COLO668 (cell line): ENCODE measurements at regions not wholly inside any gene's neighbourhood (a gene's known extent, or its start where the extent isn't known, plus 50 kb on each side); places are given as distances from the start of the nearest gene placed in this dataset.
"Not testable (repeated sequence)": the region's sequence is repeated elsewhere in the genome, so short reads cannot be mapped to it uniquely, and the experiment has no call there.

Experiments
- DNase-seq: peaks from one replicate; lab custom pipeline; 2025; ENCODE audit not compliant: unreplicated experiment; lab: John Stamatoyannopoulos, UW

GRCh38 chrX:117510453-117510852, 606.2 kb downstream of the KLHL13 start:
- DNase-seq: no peak

- DNase-seq: no peak
Observed at GRCh38 chrX:117508021-117508420, 608.6 kb downstream of the KLHL13 start.

- DNase-seq: no peak
Observed at GRCh38 chrX:117487421-117487820, 629.2 kb downstream of the KLHL13 start.

GRCh38 chrX:117483950-117484349, 632.7 kb downstream of the KLHL13 start:
- no peak for DNase-seq

- DNase-seq: no peak
Observed at GRCh38 chrX:117458243-117458968, 658.2 kb downstream of the KLHL13 start.

GRCh38 chrX:117455787-117456186, 660.8 kb downstream of the KLHL13 start:
- no peak for DNase-seq

GRCh38 chrX:117429501-117429900, 687.1 kb downstream of the KLHL13 start:
- DNase-seq: no peak

- DNase-seq: no peak
Observed at GRCh38 chrX:117407449-117408150, 709.0 kb downstream of the KLHL13 start.

- no peak for DNase-seq
Observed at GRCh38 chrX:117400839-117401238, 715.8 kb downstream of the KLHL13 start.

GRCh38 chrX:117400005-117400404, 716.6 kb downstream of the KLHL13 start:
- DNase-seq: no peak

GRCh38 chrX:117397844-117398243, 718.8 kb downstream of the KLHL13 start:
- DNase-seq: no peak

- not testable (repeated sequence) for DNase-seq
Observed at GRCh38 chrX:117394506-117395070, 722.0 kb downstream of the KLHL13 start.

- DNase-seq: not testable (repeated sequence)
Observed at GRCh38 chrX:117392360-117392759, 724.2 kb downstream of the KLHL13 start.

GRCh38 chrX:117376460-117376859, 740.1 kb downstream of the KLHL13 start:
- DNase-seq: no peak

GRCh38 chrX:117335209-117335608, 781.4 kb downstream of the KLHL13 start:
- DNase-seq: no peak

- no peak for DNase-seq
Observed at GRCh38 chrX:117327373-117327772, 789.2 kb downstream of the KLHL13 start.

- no peak for DNase-seq
Observed at GRCh38 chrX:117325706-117326105, 790.9 kb downstream of the KLHL13 start.

- DNase-seq: no peak
Observed at GRCh38 chrX:117305168-117305766, 811.3 kb downstream of the KLHL13 start.

GRCh38 chrX:117301086-117301485, 815.5 kb downstream of the KLHL13 start:
- DNase-seq: no peak

- DNase-seq: no peak
Observed at GRCh38 chrX:117291760-117292159, 824.9 kb downstream of the KLHL13 start.

GRCh38 chrX:117274965-117275364, 812.2 kb upstream of the CT83 start:
- no peak for DNase-seq
